Gastrocnemius medialis (tissue), 4 donors: ENCODE measurements at regions not wholly inside any gene's neighbourhood (a gene's known extent, or its start where the extent isn't known, plus 50 kb on each side); places are given as distances from the start of the nearest gene placed in this dataset.

Experiments
- CTCF ChIP-seq, 5 experiments: fragments of 450-650 bp in 3 of 5; fragments of 200-600 bp in 2 of 5; sonication (generic) in 2 of 5; IDR thresholded peaks in 4 of 5; conservative IDR thresholded peaks in 1 of 5; 1 replicate in 4 of 5; 2 replicates in 1 of 5; pipeline ENCODE4 v1.5.1; 2016 to 2019; ENCODE audit warnings: antibody characterized with exemption in 5 of 5, mild to moderate bottlenecking in 3 of 5, moderate library complexity in 3 of 5
- POLR2A ChIP-seq, 2 donors: fragments of 450-650 bp; IDR thresholded peaks; one replicate each; pipeline ENCODE4 v1.6.1; 2017; ENCODE audit warnings: antibody characterized with exemption in 2 of 2, mild to moderate bottlenecking in 2 of 2, moderate library complexity in 2 of 2

GRCh38 chr5:154697371-154697770 lies 57.8 kb upstream of the LARP1 start:
- no peak for TF ChIP-seq CTCF (IDR thresholded peaks at IDR 0.05 in 4 of 5, conservative IDR thresholded peaks at IDR 0.05 in 1 of 5)
- no peak for TF ChIP-seq POLR2A (IDR thresholded peaks at IDR 0.05)
